ENCODE measurements at regions not wholly inside any gene's neighbourhood (a gene's known extent, or its start where the extent isn't known, plus 50 kb on each side); places are given as distances from the start of the nearest gene placed in this dataset.

- ChIA-PET CTCF (no interaction called here), POLR2A (no interaction called here)
These were observed 115.2 kb upstream of the LRPAP1 start for GRCh38 chr4:3647421-3647820.

GRCh38 chr4:3645711-3646679, 113.8 kb upstream of the LRPAP1 start:
- Mint-ChIP-seq H3K4me3 (no peak overlapping the region), H3K36me3 (ENCODE audit: low read depth) (no peaks in the 10 kb centered on the region), H3K27me3 (no peaks in the 10 kb centered on the region), H3K27ac (no peak overlapping the region), H3K9me3 (no peaks in the 10 kb centered on the region), H3K4me1 (ENCODE audit: low read depth) (no peaks in the 10 kb centered on the region)
- DNase-seq (no peak), ATAC-seq (ENCODE audit: poor library complexity) (no peak)
- intact Hi-C loops (cut with DNase I, micrococcal nuclease) = no loop called here
- peaks cover 0 to 29% of the 10 kb centered on the region in 2 experiments for H3K9me3 ChIP-seq (ENCODE audit: control insufficient read depth in 1 of 2, insufficient read depth in 1 of 2, low read length in 2 of 2)
- no peak overlapping the region for H3K4me3 ChIP-seq (ENCODE audit: low read length)
- no peak overlapping the region for H3K27ac ChIP-seq (ENCODE audit: low read depth in 1 of 2, low read length in 2 of 2)
- CTCF ChIA-PET = no interaction called here
- no peaks in the 10 kb centered on the region for H3K36me3 ChIP-seq (ENCODE audit: insufficient read depth, low read length)
- H3K27me3 ChIP-seq (ENCODE audit: control insufficient read depth in 1 of 2, insufficient read depth in 2 of 2, low read length in 2 of 2) = no peaks in the 10 kb centered on the region
- TF ChIP-seq CTCF (IDR thresholded peaks at IDR 0.05) = no peak
- POLR2A ChIA-PET = no interaction called here
- H3K4me1 ChIP-seq (ENCODE audit: insufficient read depth, low read length) = no peaks in the 10 kb centered on the region

More at GRCh38 chr4:3647421-3647820, 115.2 kb upstream of the LRPAP1 start:
- no peaks in the 10 kb centered on the region for H3K9me3 Mint-ChIP-seq
- no peak for TF ChIP-seq CTCF (IDR thresholded peaks at IDR 0.05)
- Histone ChIP-seq H3K27me3 (ENCODE audit: control insufficient read depth in 1 of 2, insufficient read depth in 2 of 2, low read length in 2 of 2) (no peaks in the 10 kb centered on the region), H3K27ac (ENCODE audit: low read depth in 1 of 2, low read length in 2 of 2) (no peak overlapping the region), H3K36me3 (ENCODE audit: insufficient read depth, low read length) (no peaks in the 10 kb centered on the region), H3K9me3 (ENCODE audit: control insufficient read depth in 1 of 2, insufficient read depth in 1 of 2, low read length in 2 of 2) (peaks cover 0 to 32% of the 10 kb centered on the region in 2 experiments), H3K4me1 (ENCODE audit: insufficient read depth, low read length) (no peaks in the 10 kb centered on the region), H3K4me3 (ENCODE audit: low read length) (no peak overlapping the region)
- no peaks in the 10 kb centered on the region for H3K27me3 Mint-ChIP-seq
- H3K27ac Mint-ChIP-seq = no peak overlapping the region
- DNase-seq = no peak
- H3K4me1 Mint-ChIP-seq (ENCODE audit: low read depth) = no peaks in the 10 kb centered on the region
- H3K36me3 Mint-ChIP-seq (ENCODE audit: low read depth) = no peaks in the 10 kb centered on the region
- intact Hi-C loops (cut with DNase I, micrococcal nuclease) = no loop called here
- no peak overlapping the region for H3K4me3 Mint-ChIP-seq
- ATAC-seq (ENCODE audit: poor library complexity) = no peak

- H3K9me3 Mint-ChIP-seq = no peaks in the 10 kb centered on the region
- no peak for ATAC-seq (ENCODE audit: poor library complexity)
These were observed 112.8 kb upstream of the LRPAP1 start for GRCh38 chr4:3644849-3645627.

More at GRCh38 chr4:3644849-3645627, 112.8 kb upstream of the LRPAP1 start:
- Mint-ChIP-seq H3K36me3 (ENCODE audit: low read depth) (no peaks in the 10 kb centered on the region), H3K4me1 (ENCODE audit: low read depth) (no peaks in the 10 kb centered on the region), H3K27ac (no peak overlapping the region), H3K4me3 (no peak overlapping the region), H3K27me3 (no peaks in the 10 kb centered on the region)
- ChIA-PET POLR2A (no interaction called here), CTCF (no interaction called here)
- intact Hi-C loops (cut with DNase I, micrococcal nuclease) = no loop called here
- H3K27ac ChIP-seq (ENCODE audit: low read depth in 1 of 2, low read length in 2 of 2) = no peak overlapping the region
- no peaks in the 10 kb centered on the region for H3K36me3 ChIP-seq (ENCODE audit: insufficient read depth, low read length)
- DNase-seq = no peak
- H3K4me3 ChIP-seq (ENCODE audit: low read length) = no peak overlapping the region
- peaks cover 0 to 23% of the 10 kb centered on the region in 2 experiments for H3K9me3 ChIP-seq (ENCODE audit: control insufficient read depth in 1 of 2, insufficient read depth in 1 of 2, low read length in 2 of 2)
- H3K27me3 ChIP-seq (ENCODE audit: control insufficient read depth in 1 of 2, insufficient read depth in 2 of 2, low read length in 2 of 2) = no peaks in the 10 kb centered on the region
- H3K4me1 ChIP-seq (ENCODE audit: insufficient read depth, low read length) = no peaks in the 10 kb centered on the region
- no peak for TF ChIP-seq CTCF (IDR thresholded peaks at IDR 0.05)
